ENCODE measurements at regions not wholly inside any gene's neighbourhood (a gene's known extent, or its start where the extent isn't known, plus 50 kb on each side); places are given as distances from the start of the nearest gene placed in this dataset.

DNA sequence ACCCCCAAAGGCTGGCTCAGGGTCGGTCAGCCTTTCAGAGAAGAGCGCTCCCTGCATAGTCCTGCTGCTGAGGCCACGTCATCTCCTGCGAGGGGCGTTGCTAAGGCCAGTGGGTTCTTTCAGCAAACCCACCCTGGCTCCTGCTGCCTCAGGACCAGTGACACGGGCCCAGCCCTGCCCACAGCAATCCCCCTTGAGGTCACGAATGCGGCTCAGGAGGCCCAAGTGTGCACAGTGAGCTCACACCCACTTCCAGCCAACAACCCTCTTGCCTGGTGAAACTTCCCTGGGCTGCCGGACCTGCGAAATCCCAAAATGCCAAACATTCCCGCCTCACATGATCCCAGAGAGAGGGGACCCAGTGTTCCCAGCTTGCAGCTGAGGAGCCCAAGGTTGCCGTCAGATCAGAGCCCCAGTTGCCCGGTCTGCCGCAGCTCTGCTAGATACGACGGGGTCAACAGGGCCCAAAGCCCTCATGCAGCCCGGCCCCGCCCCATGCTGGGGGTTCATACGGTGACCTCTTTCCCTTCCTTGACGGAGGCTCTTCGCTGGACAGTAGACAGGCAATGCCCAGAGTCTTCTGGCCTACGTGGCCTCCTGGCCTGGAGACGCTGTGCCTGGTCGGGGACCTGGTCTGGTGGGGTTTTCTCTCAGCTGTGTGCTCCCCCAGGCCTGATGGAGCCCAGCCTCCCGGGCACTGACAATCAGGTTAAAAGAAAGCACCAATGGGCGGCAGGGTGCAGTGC, 116.4 kb upstream of the COL5A1 start:
- TF ChIP-seq POLR2A (IDR thresholded peaks at IDR 0.05), result no peak
- TF ChIP-seq, protein P1, sequence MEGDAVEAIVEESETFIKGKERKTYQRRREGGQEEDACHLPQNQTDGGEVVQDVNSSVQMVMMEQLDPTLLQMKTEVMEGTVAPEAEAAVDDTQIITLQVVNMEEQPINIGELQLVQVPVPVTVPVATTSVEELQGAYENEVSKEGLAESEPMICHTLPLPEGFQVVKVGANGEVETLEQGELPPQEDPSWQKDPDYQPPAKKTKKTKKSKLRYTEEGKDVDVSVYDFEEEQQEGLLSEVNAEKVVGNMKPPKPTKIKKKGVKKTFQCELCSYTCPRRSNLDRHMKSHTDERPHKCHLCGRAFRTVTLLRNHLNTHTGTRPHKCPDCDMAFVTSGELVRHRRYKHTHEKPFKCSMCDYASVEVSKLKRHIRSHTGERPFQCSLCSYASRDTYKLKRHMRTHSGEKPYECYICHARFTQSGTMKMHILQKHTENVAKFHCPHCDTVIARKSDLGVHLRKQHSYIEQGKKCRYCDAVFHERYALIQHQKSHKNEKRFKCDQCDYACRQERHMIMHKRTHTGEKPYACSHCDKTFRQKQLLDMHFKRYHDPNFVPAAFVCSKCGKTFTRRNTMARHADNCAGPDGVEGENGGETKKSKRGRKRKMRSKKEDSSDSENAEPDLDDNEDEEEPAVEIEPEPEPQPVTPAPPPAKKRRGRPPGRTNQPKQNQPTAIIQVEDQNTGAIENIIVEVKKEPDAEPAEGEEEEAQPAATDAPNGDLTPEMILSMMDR (IDR thresholded peaks at IDR 0.05 in 4 of 5, conservative IDR thresholded peaks at IDR 0.05 in 1 of 5), result no peak
- Histone ChIP-seq H3K36me3 (no peaks in the 10 kb centered on the region), H3K27ac (no peak overlapping the region), H3K9me3 (no peaks in the 10 kb centered on the region), H3K4me1 (no peaks in the 10 kb centered on the region), H3K4me3 (no peak overlapping the region), H3K27me3 (peaks cover 17 to 22% (median 18%) of the 10 kb centered on the region in 3 donors)
- in situ Hi-C loops (cut with MboI; ENCODE audit: low sequenced_read_pairs in 4 of 4), result no loop called here
- intact Hi-C loops (cut with DNase I; ENCODE audit: low total_unique reads), result no loop called here
- ATAC-seq (no peak), DNase-seq (no peak)

DNA sequence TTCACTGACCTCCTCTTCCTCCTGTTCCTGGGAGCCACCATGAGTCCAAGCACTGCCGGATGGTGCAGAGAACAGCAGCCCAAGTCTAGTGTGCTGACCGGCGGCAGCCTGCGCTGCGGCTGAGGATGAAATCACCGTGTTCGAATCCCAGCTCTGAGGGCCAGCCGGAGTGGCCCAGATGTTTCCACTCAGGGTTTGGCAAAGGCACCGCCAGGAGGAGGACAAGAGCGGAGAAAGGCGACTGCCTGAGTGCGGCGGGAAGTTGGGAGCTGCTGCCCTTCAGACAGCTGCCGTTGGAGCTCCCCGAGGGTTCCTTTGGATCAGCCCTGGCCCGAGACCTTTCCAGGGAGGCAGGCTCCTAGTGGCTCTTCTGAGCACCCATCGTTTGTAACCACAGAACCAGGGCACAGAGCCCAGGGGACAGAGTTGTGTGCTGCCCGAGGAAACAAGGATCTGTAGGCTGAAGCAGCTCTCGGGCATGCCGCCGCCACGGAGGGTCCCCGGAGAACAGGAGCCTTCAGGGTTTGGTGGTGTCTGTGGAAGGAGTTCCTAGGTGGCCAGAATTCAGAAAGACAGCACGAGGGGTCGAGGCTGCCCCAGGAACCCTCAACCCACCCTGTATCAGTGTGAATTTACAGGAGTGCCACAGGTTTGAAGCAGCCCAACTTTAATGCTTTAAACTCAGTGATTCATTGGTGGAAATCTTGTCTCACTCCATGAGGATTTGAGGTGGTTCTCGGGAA, 115.6 kb upstream of the COL5A1 start:
- Histone ChIP-seq H3K4me1 (no peaks in the 10 kb centered on the region), H3K27me3 (peaks cover 17 to 22% (median 18%) of the 10 kb centered on the region in 3 donors), H3K9me3 (peaks cover 0 to 5% (median 0%) of the 10 kb centered on the region in 3 donors), H3K27ac (peak overlapping the region in 1 of 4 donors; percentile 43), H3K36me3 (no peaks in the 10 kb centered on the region), H3K4me3 (no peak overlapping the region)
- intact Hi-C loops (cut with DNase I; ENCODE audit: low total_unique reads) (no loop called here), in situ Hi-C loops (cut with MboI; ENCODE audit: low sequenced_read_pairs in 4 of 4) (no loop called here)
- ATAC-seq (no peak), DNase-seq (no peak)
- no peak for TF ChIP-seq POLR2A (IDR thresholded peaks at IDR 0.05)
- TF ChIP-seq, protein P1 (IDR thresholded peaks at IDR 0.05 in 4 of 5, conservative IDR thresholded peaks at IDR 0.05 in 1 of 5), result no peak

DNA sequence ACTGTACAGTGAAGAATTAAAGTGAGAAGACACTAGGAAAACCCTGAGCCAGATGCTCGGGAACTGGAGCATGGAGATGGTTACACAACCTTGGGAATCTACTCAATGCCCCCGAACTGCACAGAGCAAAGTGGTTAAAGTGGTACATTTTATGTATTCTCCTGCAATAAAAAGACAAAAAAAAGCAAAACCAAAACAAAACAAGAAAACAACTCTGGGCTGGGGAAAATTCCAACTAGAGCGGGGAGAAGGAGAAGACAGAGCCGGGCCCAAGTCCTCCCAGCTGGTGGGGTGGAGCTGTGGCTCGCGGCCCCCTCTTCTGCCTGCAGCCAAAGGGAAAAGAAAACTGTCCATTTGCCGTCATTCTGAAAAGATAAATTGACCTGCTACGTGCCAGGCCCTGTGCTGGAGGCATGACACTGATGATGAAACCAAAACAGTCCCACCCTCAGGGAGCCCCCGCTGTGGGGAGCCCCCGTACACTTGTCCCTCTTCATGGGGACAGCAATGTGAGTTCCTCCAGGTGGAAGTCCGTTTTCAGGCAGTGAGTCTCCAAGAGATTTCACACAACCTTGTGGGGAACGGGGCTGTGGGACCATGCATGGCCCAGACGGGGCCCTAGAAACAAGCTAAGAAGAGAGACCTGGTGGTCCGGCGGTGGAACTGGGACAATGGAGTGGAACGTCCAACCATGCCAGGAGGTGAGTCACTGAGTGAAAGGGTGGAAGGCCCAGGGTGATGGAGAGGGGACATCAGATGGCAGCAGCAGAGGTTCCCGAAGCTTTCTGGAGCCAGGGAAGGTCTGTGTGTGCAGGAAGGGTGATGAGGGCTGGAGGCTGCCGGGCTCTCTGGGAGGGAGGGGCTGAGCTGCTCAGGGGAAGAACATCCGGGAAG, 114.8 kb upstream of the COL5A1 start:
- in situ Hi-C loops (cut with MboI; ENCODE audit: low sequenced_read_pairs in 4 of 4) (no loop called here), intact Hi-C loops (cut with DNase I; ENCODE audit: low total_unique reads) (no loop called here)
- ATAC-seq (peak in 1 of 2 donors; percentile 68), DNase-seq (no peak)
- TF ChIP-seq, protein P1 (IDR thresholded peaks at IDR 0.05 in 4 of 5, conservative IDR thresholded peaks at IDR 0.05 in 1 of 5), result no peak
- no peak for TF ChIP-seq POLR2A (IDR thresholded peaks at IDR 0.05)
- Histone ChIP-seq H3K27ac (peak overlapping the region in 2 of 4 donors; percentile 6 to 43), H3K9me3 (peaks cover 0 to 5% (median 0%) of the 10 kb centered on the region in 3 donors), H3K4me3 (no peak overlapping the region), H3K4me1 (no peaks in the 10 kb centered on the region), H3K27me3 (peaks cover 13 to 22% (median 17%) of the 10 kb centered on the region in 3 donors), H3K36me3 (no peaks in the 10 kb centered on the region)

DNA sequence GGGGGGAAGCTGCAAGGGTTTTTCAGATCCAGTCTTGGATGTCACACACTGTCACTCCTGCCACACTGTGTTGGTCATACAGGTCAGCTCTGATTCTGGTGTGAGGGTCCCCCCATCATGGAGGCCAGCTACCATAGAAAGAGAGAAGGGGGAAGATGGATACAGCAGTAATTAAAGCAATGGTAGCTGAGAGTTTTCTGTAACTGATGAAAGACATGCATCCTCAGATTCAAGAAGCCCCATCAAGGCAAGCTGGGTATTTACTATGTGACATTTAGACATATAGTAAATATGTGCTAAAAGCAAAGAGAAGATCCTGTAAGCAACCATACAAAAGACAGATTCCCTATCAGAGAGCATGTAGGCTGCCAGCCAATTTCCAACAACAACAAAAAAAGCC, 110.9 kb upstream of the COL5A1 start:
- TF ChIP-seq, protein P1 (IDR thresholded peaks at IDR 0.05 in 4 of 5, conservative IDR thresholded peaks at IDR 0.05 in 1 of 5), result no peak
- no peak for TF ChIP-seq POLR2A (IDR thresholded peaks at IDR 0.05)
- no peak overlapping the region for H3K4me3 ChIP-seq
- no peaks in the 10 kb centered on the region for H3K36me3 ChIP-seq
- in situ Hi-C loops (cut with MboI; ENCODE audit: low sequenced_read_pairs in 4 of 4) (no loop called here), intact Hi-C loops (cut with DNase I; ENCODE audit: low total_unique reads) (no loop called here)
- H3K27me3 ChIP-seq, result peaks cover 12 to 30% (median 19%) of the 10 kb centered on the region in 3 donors
- ATAC-seq (no peak), DNase-seq (no peak)
- no peaks in the 10 kb centered on the region for H3K4me1 ChIP-seq
- H3K9me3 ChIP-seq, result peaks cover 0 to 5% (median 0%) of the 10 kb centered on the region in 3 donors
- H3K27ac ChIP-seq, result no peak overlapping the region

Measured in gastrocnemius medialis (tissue), 4 donors.